Stimulated activated effector memory CD8-positive, alpha-beta T cell treated with anti-CD3 and anti-CD28 coated beads, Interleukin-12 subunit alpha, Interleukin-12 subunit beta, amount 100 ng/mL, for 72 hours (primary cell): ENCODE measurements at regions not wholly inside any gene's neighbourhood (a gene's known extent, or its start where the extent isn't known, plus 50 kb on each side); places are given as distances from the start of the nearest gene placed in this dataset.
A peak's percentile ranks its signal among the peaks of the same experiment; 100 is the strongest.

Source experiments
- ATAC-seq: fragments of 150-1000 bp; cut with Tn5 transposase; 2 replicates; pipeline ENCODE4 v1.10.0; 2021
- DNase-seq, 2 donors: peaks; one replicate each; pipeline ENCODE4 v3.0.0; 2021 to 2022; ENCODE audit warnings: low spot score in 2 of 2
- H3K27ac Mint-ChIP-seq: one replicate; pipeline ENCODE4 v1.8.0; 2022; ENCODE audit warnings: mild to moderate bottlenecking, mixed read lengths
- H3K36me3 Mint-ChIP-seq: one replicate; pipeline ENCODE4 v1.8.0; 2022; ENCODE audit warnings: mild to moderate bottlenecking, mixed read lengths
- H3K4me1 Mint-ChIP-seq: one replicate; pipeline ENCODE4 v1.8.0; 2022; ENCODE audit warnings: mixed read lengths
- H3K4me3 Mint-ChIP-seq: one replicate; pipeline ENCODE4 v1.8.0; 2022; ENCODE audit warnings: mild to moderate bottlenecking, mixed read lengths
- H3K9me3 Mint-ChIP-seq: one replicate; pipeline ENCODE4 v1.8.0; 2022; ENCODE audit warnings: mixed read lengths

DNA sequence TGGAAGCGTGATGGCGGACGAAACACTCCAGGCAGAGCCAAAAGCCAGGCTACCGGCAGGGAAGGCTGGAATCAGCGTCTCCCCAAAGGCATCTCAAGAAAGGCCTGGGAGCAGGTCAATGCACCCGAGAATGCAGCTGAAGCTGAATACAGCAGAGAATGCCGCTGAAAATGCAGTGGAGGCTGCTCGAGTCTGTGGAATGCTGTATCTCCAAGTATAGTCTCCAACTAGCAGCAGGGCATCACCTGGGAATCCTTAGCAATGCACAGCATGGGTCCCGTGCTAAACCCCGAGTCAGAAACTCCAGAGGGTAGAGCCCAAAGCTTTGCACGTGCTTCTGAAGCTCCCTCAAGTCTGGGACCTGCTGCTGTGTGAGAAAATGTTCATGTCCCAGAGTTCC lies 191.1 kb upstream of the ALKAL2 start:
- Mint-ChIP-seq H3K27ac (no peak overlapping the region), H3K4me1 (no peaks in the 10 kb centered on the region), H3K9me3 (no peaks in the 10 kb centered on the region), H3K4me3 (no peak overlapping the region), H3K36me3 (no peaks in the 10 kb centered on the region)
- ATAC-seq: no peak
- DNase-seq: no peak

DNA sequence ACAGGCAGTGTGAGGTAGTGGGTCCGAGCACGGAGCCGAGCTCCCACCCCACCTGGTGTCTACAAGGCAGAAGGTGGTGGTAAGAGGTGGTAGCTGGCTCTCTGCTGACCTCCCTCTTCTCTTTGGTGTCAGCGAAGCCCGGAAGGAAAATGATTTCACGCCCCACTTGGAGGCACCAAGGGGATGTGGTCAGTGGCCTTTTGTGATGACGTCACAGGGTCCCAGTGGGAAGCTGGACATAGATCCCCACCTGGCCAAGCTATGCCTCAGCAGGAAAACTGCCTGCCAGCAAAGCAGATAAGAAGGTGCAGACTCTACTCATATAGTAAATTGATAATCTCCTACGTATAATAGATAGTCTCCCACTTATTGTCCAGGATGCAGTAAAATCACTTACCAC lies 183.7 kb upstream of the ALKAL2 start:
- ATAC-seq (no peak), DNase-seq (no peak)
- no peaks in the 10 kb centered on the region for H3K36me3 Mint-ChIP-seq
- peaks cover 10% of the 10 kb centered on the region for H3K9me3 Mint-ChIP-seq
- no peak overlapping the region for H3K4me3 Mint-ChIP-seq
- H3K4me1 Mint-ChIP-seq: peaks cover 9% of the 10 kb centered on the region
- H3K27ac Mint-ChIP-seq: no peak overlapping the region

DNA sequence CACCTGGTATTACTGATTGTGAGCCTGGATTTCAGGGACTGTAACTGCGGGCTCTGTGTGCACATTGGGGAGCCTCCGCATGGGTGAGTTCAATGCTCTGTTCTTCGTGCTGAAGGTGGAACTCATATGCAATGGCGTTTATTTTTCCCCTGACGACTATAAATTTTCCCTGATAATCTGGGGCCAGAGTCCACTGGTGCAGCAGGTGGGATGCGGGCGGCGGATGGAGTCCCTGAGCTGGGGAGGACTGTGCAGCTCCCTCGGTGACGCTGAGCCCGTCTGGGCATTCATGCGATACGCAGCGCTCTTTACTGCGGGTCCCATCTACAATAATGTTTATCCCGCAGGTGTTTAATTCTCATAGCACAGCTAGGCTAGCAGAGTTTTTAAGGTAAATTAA lies 181.6 kb upstream of the ALKAL2 start:
- Mint-ChIP-seq H3K9me3 (peaks cover 10% of the 10 kb centered on the region), H3K27ac (no peak overlapping the region), H3K4me1 (peaks cover 9% of the 10 kb centered on the region), H3K4me3 (no peak overlapping the region), H3K36me3 (no peaks in the 10 kb centered on the region)
- ATAC-seq (no peak), DNase-seq (no peak)

GRCh38 chr2:468648-469336 lies 180.9 kb upstream of the ALKAL2 start:
- ATAC-seq (no peak), DNase-seq (no peak)
- peaks cover 10% of the 10 kb centered on the region for H3K9me3 Mint-ChIP-seq
- peaks cover 9% of the 10 kb centered on the region for H3K4me1 Mint-ChIP-seq
- H3K36me3 Mint-ChIP-seq: no peaks in the 10 kb centered on the region
- H3K27ac Mint-ChIP-seq: no peak overlapping the region
- no peak overlapping the region for H3K4me3 Mint-ChIP-seq

DNA sequence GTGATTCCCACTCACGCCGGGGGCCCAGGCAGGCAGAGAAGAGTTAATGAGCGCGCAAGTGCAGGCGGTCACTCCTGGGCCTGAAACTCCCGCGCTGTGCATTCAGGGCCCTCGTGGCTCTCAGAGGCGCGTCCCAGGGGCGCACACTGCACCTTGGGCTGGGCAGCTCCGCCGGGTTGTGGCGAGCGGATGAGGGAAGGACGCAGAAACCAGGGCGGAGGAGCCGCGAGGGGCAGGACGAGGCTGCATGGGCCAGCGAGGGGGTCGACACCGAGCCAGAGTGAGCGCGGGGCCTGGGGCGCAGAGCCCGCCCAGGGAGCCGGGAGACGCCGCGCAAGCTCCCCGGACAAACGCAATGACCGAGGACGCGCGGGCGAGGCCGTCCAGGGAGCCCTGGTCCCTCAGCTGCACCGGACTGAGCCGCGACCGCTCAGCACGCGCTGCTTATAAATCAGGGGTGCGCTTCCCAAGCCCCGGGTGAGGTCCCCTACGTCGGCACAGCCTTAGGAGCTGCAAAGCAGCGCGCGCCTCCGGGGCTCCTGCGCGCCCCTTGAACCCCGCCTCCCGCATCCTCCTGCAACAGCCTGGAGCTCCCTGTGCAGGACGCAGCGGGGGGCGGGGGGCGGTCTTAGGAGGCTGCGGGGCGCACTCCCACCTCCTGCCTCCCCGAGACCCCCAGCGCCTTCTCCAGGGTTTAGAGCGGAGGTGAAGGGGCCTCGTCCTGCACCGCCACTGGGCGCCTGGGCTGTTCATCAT lies 180.2 kb upstream of the ALKAL2 start:
- Mint-ChIP-seq H3K4me1 (peaks cover 9% of the 10 kb centered on the region), H3K9me3 (peaks cover 5% of the 10 kb centered on the region), H3K27ac (no peak overlapping the region), H3K4me3 (peak overlapping the region; percentile 53), H3K36me3 (no peaks in the 10 kb centered on the region)
- no peak for ATAC-seq
- DNase-seq: no peak

DNA sequence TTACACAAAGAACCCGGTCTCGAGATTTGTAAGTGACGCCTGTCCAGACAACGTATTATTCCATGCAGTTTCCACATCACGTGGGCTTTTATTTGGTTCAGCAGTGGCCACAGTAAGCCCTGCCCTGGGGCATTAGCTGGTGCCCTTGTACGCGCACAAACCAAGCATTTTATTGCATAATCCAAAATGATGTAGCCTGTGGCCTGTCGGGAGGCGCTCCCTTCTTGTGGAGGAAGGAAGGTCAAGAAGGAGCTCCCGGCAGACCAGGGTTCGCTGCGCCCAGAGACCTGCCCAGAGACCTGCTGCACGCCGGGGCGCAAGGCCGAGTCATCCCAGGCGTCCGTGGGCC lies 179.6 kb upstream of the ALKAL2 start:
- ATAC-seq: no peak
- Mint-ChIP-seq H3K36me3 (no peaks in the 10 kb centered on the region), H3K4me1 (peaks cover 9% of the 10 kb centered on the region), H3K4me3 (peak overlapping the region; percentile 53), H3K9me3 (no peaks in the 10 kb centered on the region), H3K27ac (no peak overlapping the region)
- no peak for DNase-seq

- DNase-seq (no peak), ATAC-seq (no peak)
- H3K36me3 Mint-ChIP-seq: no peaks in the 10 kb centered on the region
- no peak overlapping the region for H3K27ac Mint-ChIP-seq
- H3K4me1 Mint-ChIP-seq: peaks cover 9% of the 10 kb centered on the region
- no peak overlapping the region for H3K4me3 Mint-ChIP-seq
- no peaks in the 10 kb centered on the region for H3K9me3 Mint-ChIP-seq
These were observed 179.2 kb upstream of the ALKAL2 start for GRCh38 chr2:467101-467500.

GRCh38 chr2:464562-465309 lies 176.8 kb upstream of the ALKAL2 start:
- Mint-ChIP-seq H3K36me3 (no peaks in the 10 kb centered on the region), H3K27ac (no peak overlapping the region), H3K9me3 (no peaks in the 10 kb centered on the region), H3K4me1 (peaks cover 31% of the 10 kb centered on the region), H3K4me3 (no peak overlapping the region)
- no peak for ATAC-seq
- peak in 1 of 2 donors; percentile 38 for DNase-seq

GRCh38 chr2:460861-461260 lies 173.0 kb upstream of the ALKAL2 start:
- Mint-ChIP-seq H3K9me3 (no peaks in the 10 kb centered on the region), H3K4me1 (peaks cover 42% of the 10 kb centered on the region), H3K4me3 (peak overlapping the region; percentile 20), H3K27ac (peak overlapping the region; percentile 40), H3K36me3 (no peaks in the 10 kb centered on the region)
- peak in 1 of 2 donors; percentile 57 for DNase-seq
- peak; percentile 84 for ATAC-seq

- Mint-ChIP-seq H3K9me3 (no peaks in the 10 kb centered on the region), H3K4me1 (peaks cover 48% of the 10 kb centered on the region), H3K4me3 (no peak overlapping the region), H3K36me3 (no peaks in the 10 kb centered on the region), H3K27ac (no peak overlapping the region)
- ATAC-seq (no peak), DNase-seq (no peak)
These were observed 172.0 kb upstream of the ALKAL2 start for GRCh38 chr2:459931-460330.

GRCh38 chr2:458425-458815 lies 170.5 kb upstream of the ALKAL2 start:
- ATAC-seq (no peak), DNase-seq (no peak)
- Mint-ChIP-seq H3K27ac (no peak overlapping the region), H3K4me3 (no peak overlapping the region), H3K9me3 (no peaks in the 10 kb centered on the region), H3K4me1 (peaks cover 61% of the 10 kb centered on the region), H3K36me3 (no peaks in the 10 kb centered on the region)

DNA sequence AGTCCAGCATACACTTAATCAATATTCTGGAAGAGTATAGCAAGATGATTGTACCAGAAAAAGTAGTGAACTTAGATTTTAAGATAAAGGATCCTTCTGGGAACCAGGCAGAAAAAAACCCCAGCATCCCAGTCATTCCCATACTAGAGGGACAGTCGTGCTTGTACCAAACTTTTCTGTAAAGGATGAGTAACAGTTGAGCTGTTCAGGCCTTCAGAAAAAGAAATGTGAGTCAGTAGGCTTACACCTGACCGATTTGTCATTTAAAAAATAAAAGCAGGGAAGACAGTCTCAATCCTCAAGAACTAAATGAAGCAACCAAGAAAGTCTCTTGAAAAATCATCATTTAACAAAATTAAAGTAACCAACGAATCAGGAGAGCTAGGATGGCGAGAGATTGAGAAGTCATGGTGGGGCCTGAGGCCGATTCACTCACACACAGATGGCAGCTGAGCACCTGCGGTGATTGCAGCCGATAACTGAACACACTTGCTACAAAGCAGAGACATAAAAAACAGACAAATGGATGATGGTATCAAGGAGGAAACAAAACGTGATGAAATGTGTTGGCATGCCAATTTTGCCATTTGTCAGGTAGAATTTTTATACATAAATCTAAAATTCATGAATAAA lies 170.0 kb upstream of the ALKAL2 start:
- Mint-ChIP-seq H3K27ac (peak overlapping the region; percentile 14), H3K4me3 (no peak overlapping the region), H3K9me3 (no peaks in the 10 kb centered on the region), H3K36me3 (no peaks in the 10 kb centered on the region), H3K4me1 (peaks cover 62% of the 10 kb centered on the region)
- DNase-seq: no peak
- peak; percentile 68 for ATAC-seq

GRCh38 chr2:457262-457661 lies 169.4 kb upstream of the ALKAL2 start:
- ATAC-seq: peak; percentile 38
- H3K4me3 Mint-ChIP-seq: no peak overlapping the region
- H3K27ac Mint-ChIP-seq: peak overlapping the region; percentile 14
- no peaks in the 10 kb centered on the region for H3K36me3 Mint-ChIP-seq
- H3K9me3 Mint-ChIP-seq: no peaks in the 10 kb centered on the region
- H3K4me1 Mint-ChIP-seq: peaks cover 62% of the 10 kb centered on the region
- DNase-seq: no peak

GRCh38 chr2:455913-456312 lies 168.0 kb upstream of the ALKAL2 start:
- H3K27ac Mint-ChIP-seq: no peak overlapping the region
- H3K4me3 Mint-ChIP-seq: no peak overlapping the region
- no peaks in the 10 kb centered on the region for H3K9me3 Mint-ChIP-seq
- peaks cover 51% of the 10 kb centered on the region for H3K4me1 Mint-ChIP-seq
- H3K36me3 Mint-ChIP-seq: no peaks in the 10 kb centered on the region
- DNase-seq (no peak), ATAC-seq (no peak)

GRCh38 chr2:455015-455705 lies 167.3 kb upstream of the ALKAL2 start:
- DNase-seq: no peak
- peaks cover 43% of the 10 kb centered on the region for H3K4me1 Mint-ChIP-seq
- peak overlapping the region; percentile 7 for H3K27ac Mint-ChIP-seq
- ATAC-seq: peak; percentile 41
- H3K9me3 Mint-ChIP-seq: no peaks in the 10 kb centered on the region
- H3K4me3 Mint-ChIP-seq: peak overlapping the region; percentile 20
- H3K36me3 Mint-ChIP-seq: no peaks in the 10 kb centered on the region
